ENCODE measurements at regions not wholly inside any gene's neighbourhood (a gene's known extent, or its start where the extent isn't known, plus 50 kb on each side); places are given as distances from the start of the nearest gene placed in this dataset.

- intact Hi-C loops (cut with DNase I) = no loop called here
- H3K9me3 ChIP-seq = no peaks in the 10 kb centered on the region
- H3K36me3 ChIP-seq = no peaks in the 10 kb centered on the region
- no peaks in the 10 kb centered on the region for H3K4me1 ChIP-seq (ENCODE audit: insufficient read depth)
- TF ChIP-seq, protein P1, sequence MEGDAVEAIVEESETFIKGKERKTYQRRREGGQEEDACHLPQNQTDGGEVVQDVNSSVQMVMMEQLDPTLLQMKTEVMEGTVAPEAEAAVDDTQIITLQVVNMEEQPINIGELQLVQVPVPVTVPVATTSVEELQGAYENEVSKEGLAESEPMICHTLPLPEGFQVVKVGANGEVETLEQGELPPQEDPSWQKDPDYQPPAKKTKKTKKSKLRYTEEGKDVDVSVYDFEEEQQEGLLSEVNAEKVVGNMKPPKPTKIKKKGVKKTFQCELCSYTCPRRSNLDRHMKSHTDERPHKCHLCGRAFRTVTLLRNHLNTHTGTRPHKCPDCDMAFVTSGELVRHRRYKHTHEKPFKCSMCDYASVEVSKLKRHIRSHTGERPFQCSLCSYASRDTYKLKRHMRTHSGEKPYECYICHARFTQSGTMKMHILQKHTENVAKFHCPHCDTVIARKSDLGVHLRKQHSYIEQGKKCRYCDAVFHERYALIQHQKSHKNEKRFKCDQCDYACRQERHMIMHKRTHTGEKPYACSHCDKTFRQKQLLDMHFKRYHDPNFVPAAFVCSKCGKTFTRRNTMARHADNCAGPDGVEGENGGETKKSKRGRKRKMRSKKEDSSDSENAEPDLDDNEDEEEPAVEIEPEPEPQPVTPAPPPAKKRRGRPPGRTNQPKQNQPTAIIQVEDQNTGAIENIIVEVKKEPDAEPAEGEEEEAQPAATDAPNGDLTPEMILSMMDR (IDR thresholded peaks at IDR 0.05) = no peak
- TF ChIP-seq EP300 (IDR thresholded peaks at IDR 0.05) = no peak
- no peak for TF ChIP-seq POLR2A (IDR thresholded peaks at IDR 0.05)
- WGBS, 3 donors = 32 to 47% (median 33%) methylated on average over 14 of the region's 14 CpGs
- no peaks in the 10 kb centered on the region for H3K27me3 ChIP-seq
- peak in 1 of 5 donors; percentile 6 for DNase-seq
- peak overlapping the region; percentile 47 for H3K4me3 ChIP-seq
- H3K27ac ChIP-seq = no peak overlapping the region
Measured at GRCh38 chr7:18087687-18088078, 60.0 kb upstream of the PRPS1L1 start.

DNA sequence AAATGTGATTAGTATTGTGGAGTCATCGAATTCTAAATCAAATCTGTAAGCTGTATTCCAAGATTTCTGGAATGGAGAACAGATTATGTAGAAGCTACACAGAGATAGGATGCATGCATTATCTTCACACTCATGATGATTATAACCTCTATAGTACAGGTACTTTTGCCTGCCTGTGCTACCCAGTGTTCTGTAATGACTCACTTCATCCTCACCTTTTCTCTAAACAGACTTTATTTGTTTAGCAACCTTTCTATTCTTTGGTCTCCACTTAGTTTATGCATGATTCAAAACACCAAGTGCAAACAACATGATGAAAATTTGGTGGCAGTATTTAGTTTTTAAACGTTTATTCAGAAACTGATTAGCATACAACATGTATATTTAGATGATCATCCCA, 68.4 kb upstream of the PRPS1L1 start:
- H3K4me3 ChIP-seq = no peak overlapping the region
- DNase-seq = no peak
- H3K36me3 ChIP-seq = no peaks in the 10 kb centered on the region
- whole genome bisulfite sequencing, 3 donors = 54 to 67% (median 61%) methylated on average over 2 of the region's 2 CpGs
- H3K27me3 ChIP-seq = no peaks in the 10 kb centered on the region
- intact Hi-C loops (cut with DNase I) = no loop called here
- no peak overlapping the region for H3K27ac ChIP-seq
- TF ChIP-seq, protein P1 (IDR thresholded peaks at IDR 0.05) = no peak
- TF ChIP-seq POLR2A (IDR thresholded peaks at IDR 0.05) (no peak), EP300 (IDR thresholded peaks at IDR 0.05) (no peak)
- no peaks in the 10 kb centered on the region for H3K9me3 ChIP-seq
- no peaks in the 10 kb centered on the region for H3K4me1 ChIP-seq (ENCODE audit: insufficient read depth)

GRCh38 chr7:18102576-18102975, 74.9 kb upstream of the PRPS1L1 start:
- TF ChIP-seq EP300 (IDR thresholded peaks at IDR 0.05) (no peak), POLR2A (IDR thresholded peaks at IDR 0.05) (no peak)
- TF ChIP-seq, protein P1 (IDR thresholded peaks at IDR 0.05) = no peak
- H3K36me3 ChIP-seq = no peaks in the 10 kb centered on the region
- H3K9me3 ChIP-seq = no peaks in the 10 kb centered on the region
- H3K27ac ChIP-seq = no peak overlapping the region
- no peak overlapping the region for H3K4me3 ChIP-seq
- intact Hi-C loops (cut with DNase I) = no loop called here
- no peaks in the 10 kb centered on the region for H3K4me1 ChIP-seq (ENCODE audit: insufficient read depth)
- no peak for DNase-seq
- H3K27me3 ChIP-seq = no peaks in the 10 kb centered on the region
- 74 to 83% (median 76%) methylated on average over 2 of the region's 2 CpGs for WGBS, 3 donors

DNA sequence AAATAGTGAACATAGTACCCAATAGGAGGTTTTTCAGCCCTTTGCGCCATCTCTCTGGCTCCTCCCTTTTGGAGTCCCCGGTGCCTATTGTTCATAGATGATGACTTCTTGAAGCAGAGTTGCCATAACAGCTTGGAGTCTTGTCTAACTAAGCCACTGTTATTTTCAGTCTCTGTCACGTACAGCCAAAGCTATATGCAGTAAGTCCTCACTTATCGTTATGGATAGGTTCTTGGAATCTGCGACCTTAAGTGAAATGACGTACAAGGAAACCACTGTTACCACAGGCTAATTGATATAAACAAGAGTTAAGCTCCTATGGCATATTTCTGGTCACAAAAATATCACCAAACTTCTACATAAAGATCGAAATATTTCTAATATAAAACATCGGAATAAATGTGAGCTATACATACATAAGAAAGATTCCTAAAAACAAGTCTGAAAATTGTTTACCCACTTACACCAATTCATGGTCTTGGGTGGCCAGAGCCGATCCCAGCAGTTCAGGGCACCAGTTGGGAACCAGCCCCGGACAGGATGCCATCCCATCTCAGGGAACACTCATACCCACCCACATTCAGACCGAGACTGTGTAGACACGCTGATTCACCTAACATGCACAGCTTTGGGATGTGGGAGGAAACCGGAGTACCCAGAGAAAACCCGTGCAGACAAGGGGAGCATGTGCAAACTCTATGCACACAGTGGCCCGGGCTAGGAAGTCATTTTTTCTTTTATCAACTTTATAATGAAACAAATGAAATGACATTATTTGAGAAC, 76.0 kb upstream of the PRPS1L1 start:
- no peaks in the 10 kb centered on the region for H3K9me3 ChIP-seq
- 90 to 93% (median 92%) methylated on average over 15 of the region's 15 CpGs for WGBS, 3 donors

More for the DNA sequence above, 76.0 kb upstream of the PRPS1L1 start:
- Histone ChIP-seq H3K27me3 (no peaks in the 10 kb centered on the region), H3K4me1 (ENCODE audit: insufficient read depth) (no peaks in the 10 kb centered on the region), H3K27ac (no peak overlapping the region), H3K4me3 (no peak overlapping the region), H3K36me3 (no peaks in the 10 kb centered on the region)
- intact Hi-C loops (cut with DNase I) = no loop called here
- no peak for DNase-seq
- no peak for TF ChIP-seq EP300 (IDR thresholded peaks at IDR 0.05)
- TF ChIP-seq POLR2A (IDR thresholded peaks at IDR 0.05) = no peak
- TF ChIP-seq, protein P1 (IDR thresholded peaks at IDR 0.05) = no peak
